ENCODE measurements at regions not wholly inside any gene's neighbourhood (a gene's known extent, or its start where the extent isn't known, plus 50 kb on each side); places are given as distances from the start of the nearest gene placed in this dataset.

DNA sequence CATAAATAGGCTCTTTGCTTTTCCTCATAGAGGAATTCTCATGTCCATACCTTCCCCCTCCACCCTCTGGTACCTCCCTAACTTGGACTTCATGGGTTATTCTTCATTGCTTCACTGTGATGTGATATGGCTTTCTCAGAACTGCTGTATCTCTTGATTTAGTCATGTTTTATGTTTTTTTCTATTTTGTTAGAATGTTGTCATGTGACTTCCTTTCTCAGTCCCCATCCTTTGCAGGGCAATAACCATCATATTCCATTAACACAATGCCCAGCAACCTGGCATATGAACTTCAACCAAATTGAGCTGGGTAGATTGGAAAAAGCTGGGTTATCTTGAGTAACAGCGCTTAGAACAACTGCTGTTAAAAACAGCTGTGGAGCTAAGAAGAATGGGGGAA, 190.9 kb upstream of the PRSS16 start:
- FAIRE-seq: no peak
- intact Hi-C loops (cut with DNase I): no loop called here

DNA sequence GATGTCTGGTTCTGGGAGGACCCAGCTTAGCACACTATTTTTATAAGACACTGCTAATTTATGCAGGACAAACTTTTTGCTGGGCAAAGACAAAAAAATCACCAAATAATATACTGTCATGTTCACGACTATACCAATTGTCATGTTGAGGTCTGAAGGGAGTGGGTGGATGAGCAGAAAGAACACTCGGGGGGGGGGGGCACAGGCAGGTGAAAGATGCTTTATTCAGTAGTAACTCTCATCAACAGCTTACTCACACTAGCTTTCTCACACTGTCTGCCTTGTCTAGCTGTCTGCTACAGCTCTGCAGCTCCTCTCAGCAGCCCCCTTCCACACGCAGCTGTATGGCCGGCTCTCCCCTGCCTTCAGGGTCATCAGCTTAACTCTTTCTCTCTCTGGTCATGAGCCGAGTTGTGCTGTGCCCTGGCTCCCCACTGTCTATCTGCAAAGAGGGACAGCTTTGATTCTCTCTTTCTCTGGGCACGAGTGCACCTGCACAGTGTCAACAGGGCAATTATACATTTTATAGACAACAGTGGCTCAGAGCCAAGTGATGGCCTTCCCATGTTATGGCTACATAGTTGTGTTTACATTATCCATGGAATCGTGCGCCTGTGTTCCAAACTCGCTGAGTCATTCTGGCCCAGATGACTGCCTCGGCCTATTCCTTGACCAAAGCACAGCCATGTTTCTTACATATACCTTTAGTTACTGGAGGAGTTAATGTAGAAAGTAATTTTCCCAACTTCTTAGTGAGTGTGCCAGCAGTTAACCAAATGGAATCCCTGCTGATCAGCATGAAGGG, 187.7 kb upstream of the PRSS16 start:
- no peaks in the 10 kb centered on the region for H3K4me1 ChIP-seq (ENCODE audit: control insufficient read depth in 2 of 3, insufficient read depth in 2 of 3, low read depth in 1 of 3, low read length in 3 of 3)
- H3K27me3 ChIP-seq (ENCODE audit: control insufficient read depth, insufficient read depth, low read length): no peaks in the 10 kb centered on the region
- no peak overlapping the region for H3K4me3 ChIP-seq (ENCODE audit: low read length in 3 of 3)
- H3K36me3 ChIP-seq (ENCODE audit: control insufficient read depth in 2 of 3, insufficient read depth in 3 of 3, low read length in 3 of 3): no peaks in the 10 kb centered on the region
- intact Hi-C loops (cut with DNase I): no loop called here
- no peak overlapping the region for H3K9ac ChIP-seq (ENCODE audit: low read length in 3 of 3)
- FAIRE-seq (no peak), DNase-seq (no peak)
- TF ChIP-seq, protein P1, sequence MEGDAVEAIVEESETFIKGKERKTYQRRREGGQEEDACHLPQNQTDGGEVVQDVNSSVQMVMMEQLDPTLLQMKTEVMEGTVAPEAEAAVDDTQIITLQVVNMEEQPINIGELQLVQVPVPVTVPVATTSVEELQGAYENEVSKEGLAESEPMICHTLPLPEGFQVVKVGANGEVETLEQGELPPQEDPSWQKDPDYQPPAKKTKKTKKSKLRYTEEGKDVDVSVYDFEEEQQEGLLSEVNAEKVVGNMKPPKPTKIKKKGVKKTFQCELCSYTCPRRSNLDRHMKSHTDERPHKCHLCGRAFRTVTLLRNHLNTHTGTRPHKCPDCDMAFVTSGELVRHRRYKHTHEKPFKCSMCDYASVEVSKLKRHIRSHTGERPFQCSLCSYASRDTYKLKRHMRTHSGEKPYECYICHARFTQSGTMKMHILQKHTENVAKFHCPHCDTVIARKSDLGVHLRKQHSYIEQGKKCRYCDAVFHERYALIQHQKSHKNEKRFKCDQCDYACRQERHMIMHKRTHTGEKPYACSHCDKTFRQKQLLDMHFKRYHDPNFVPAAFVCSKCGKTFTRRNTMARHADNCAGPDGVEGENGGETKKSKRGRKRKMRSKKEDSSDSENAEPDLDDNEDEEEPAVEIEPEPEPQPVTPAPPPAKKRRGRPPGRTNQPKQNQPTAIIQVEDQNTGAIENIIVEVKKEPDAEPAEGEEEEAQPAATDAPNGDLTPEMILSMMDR (IDR thresholded peaks at IDR 0.05; ENCODE audit: borderline replicate concordance, extremely low read depth, insufficient read depth): no peak
- no peak overlapping the region for H3K27ac ChIP-seq (ENCODE audit: low read depth in 2 of 2, low read length in 2 of 2)
- no peaks in the 10 kb centered on the region for H3K9me3 ChIP-seq (ENCODE audit: control insufficient read depth in 2 of 3, insufficient read depth in 1 of 3, low read length in 3 of 3)

More for the DNA sequence above, 190.9 kb upstream of the PRSS16 start:
- no peaks in the 10 kb centered on the region for H3K9me3 ChIP-seq (ENCODE audit: control insufficient read depth in 2 of 3, insufficient read depth in 1 of 3, low read length in 3 of 3)
- H3K9ac ChIP-seq (ENCODE audit: low read length in 3 of 3): no peak overlapping the region
- no peaks in the 10 kb centered on the region for H3K27me3 ChIP-seq (ENCODE audit: control insufficient read depth, insufficient read depth, low read length)
- no peaks in the 10 kb centered on the region for H3K4me1 ChIP-seq (ENCODE audit: control insufficient read depth in 2 of 3, insufficient read depth in 2 of 3, low read depth in 1 of 3, low read length in 3 of 3)
- TF ChIP-seq, protein P1 (IDR thresholded peaks at IDR 0.05; ENCODE audit: borderline replicate concordance, extremely low read depth, insufficient read depth): no peak
- no peak overlapping the region for H3K4me3 ChIP-seq (ENCODE audit: low read length in 3 of 3)
- no peaks in the 10 kb centered on the region for H3K36me3 ChIP-seq (ENCODE audit: control insufficient read depth in 2 of 3, insufficient read depth in 3 of 3, low read length in 3 of 3)
- DNase-seq: no peak
- no peak overlapping the region for H3K27ac ChIP-seq (ENCODE audit: low read depth in 2 of 2, low read length in 2 of 2)

DNA sequence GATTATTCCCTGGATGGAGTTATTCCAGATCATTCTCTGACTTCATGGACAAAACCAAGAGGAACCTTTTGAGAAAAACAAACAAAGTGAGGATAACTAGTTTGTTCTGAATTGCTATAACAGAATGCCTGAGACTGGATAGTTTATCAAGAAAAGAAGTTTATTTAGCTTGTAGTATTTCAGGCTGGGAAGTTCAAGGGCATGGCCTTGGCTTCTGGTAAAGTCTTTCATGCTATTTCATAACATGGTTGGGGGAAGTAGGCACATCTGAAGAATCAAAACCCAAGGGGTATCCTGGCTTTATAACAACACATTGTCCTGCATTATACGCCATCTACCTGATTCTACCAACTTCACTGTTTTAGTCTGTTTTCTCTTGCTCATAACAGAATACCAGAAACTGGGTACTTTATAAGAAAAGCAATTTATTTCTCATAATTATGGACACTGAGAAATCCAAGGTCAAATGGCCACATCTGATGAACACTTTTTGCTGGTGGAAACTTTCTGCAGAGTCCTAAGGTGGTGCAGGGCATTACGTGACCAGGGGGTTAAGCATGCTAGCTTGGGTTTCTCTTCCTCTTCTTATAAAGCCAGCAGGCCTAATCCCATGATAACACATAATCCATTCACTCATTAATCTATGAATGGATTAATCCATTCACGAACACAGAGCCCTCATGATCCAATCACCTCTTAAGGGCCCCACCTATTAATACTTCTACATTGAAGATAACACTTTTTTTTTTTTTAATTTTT, 186.1 kb upstream of the PRSS16 start:
- FAIRE-seq (no peak), DNase-seq (no peak)
- Histone ChIP-seq H3K9me3 (ENCODE audit: control insufficient read depth in 2 of 3, insufficient read depth in 1 of 3, low read length in 3 of 3) (no peaks in the 10 kb centered on the region), H3K9ac (ENCODE audit: low read length in 3 of 3) (no peak overlapping the region), H3K27ac (ENCODE audit: low read depth in 2 of 2, low read length in 2 of 2) (no peak overlapping the region), H3K27me3 (ENCODE audit: control insufficient read depth, insufficient read depth, low read length) (no peaks in the 10 kb centered on the region), H3K4me3 (ENCODE audit: low read length in 3 of 3) (no peak overlapping the region), H3K4me1 (ENCODE audit: control insufficient read depth in 2 of 3, insufficient read depth in 2 of 3, low read depth in 1 of 3, low read length in 3 of 3) (no peaks in the 10 kb centered on the region), H3K36me3 (ENCODE audit: control insufficient read depth in 2 of 3, insufficient read depth in 3 of 3, low read length in 3 of 3) (no peaks in the 10 kb centered on the region)
- TF ChIP-seq, protein P1 (IDR thresholded peaks at IDR 0.05; ENCODE audit: borderline replicate concordance, extremely low read depth, insufficient read depth): no peak
- intact Hi-C loops (cut with DNase I): no loop called here
